PC-9 (cell line): ENCODE measurements at regions not wholly inside any gene's neighbourhood (a gene's known extent, or its start where the extent isn't known, plus 50 kb on each side); places are given as distances from the start of the nearest gene placed in this dataset.

Experiments used
- BruUV-seq: library from RNA; stranded (reverse); fragments of 400-500 nt; replicated peaks from 2 replicates; lab custom pipeline; 2021; lab: Mats Ljungman, UMichigan
- CTCF ChIA-PET: fragments of 300-600 bp; sonication (Branson Sonifier 250); formaldehyde crosslinking; loops from one replicate; lab custom pipeline; 2022; ENCODE audit warnings: antibody characterized with exemption; lab: Charles Lee
- POLR2A ChIA-PET: fragments of 300-600 bp; sonication (Branson Sonifier 250); formaldehyde crosslinking; loops from one replicate; lab custom pipeline; 2022; ENCODE audit warnings: antibody characterized with exemption; ENCODE audit not compliant: unreplicated experiment; lab: Charles Lee
- DNase-seq, 2 experiments: peaks; one replicate each; pipeline versions ENCODE4 v3.0.0 to v3.0.0-alpha.2; 2015 to 2022; ENCODE audit warnings: mixed read lengths in 1 of 2
- H2AFZ ChIP-seq: fragments of 200-600 bp; sonication (generic); 2 replicates; pipeline ENCODE4 v1.8.1; 2017; ENCODE audit warnings: antibody characterized with exemption
- H3F3A ChIP-seq: fragments of 200-600 bp; sonication (generic); 2 replicates; pipeline ENCODE4 v1.8.1; 2017; ENCODE audit warnings: antibody characterized with exemption, mild to moderate bottlenecking, low read depth; ENCODE audit not compliant: insufficient read depth
- H3K27ac ChIP-seq: fragments of 200-600 bp; sonication (generic); 2 replicates; pipeline ENCODE4 v1.6.1; 2016; ENCODE audit warnings: mixed run types
- H3K27me3 ChIP-seq: fragments of 200-600 bp; sonication (generic); 2 replicates; pipeline ENCODE4 v1.6.1; 2016; ENCODE audit warnings: low read depth, mixed run types; ENCODE audit not compliant: insufficient read depth
- H3K36me3 ChIP-seq: fragments of 200-600 bp; sonication (generic); 2 replicates; pipeline ENCODE4 v1.6.1; 2016; ENCODE audit warnings: low read depth, mixed run types
- H3K4me1 ChIP-seq: fragments of 200-600 bp; sonication (generic); replicated peaks from 2 replicates; pipeline ENCODE4 v1.6.1; 2016; ENCODE audit warnings: mixed run types; ENCODE audit not compliant: insufficient read depth
- H3K4me2 ChIP-seq: fragments of 200-600 bp; sonication (generic); 2 replicates; pipeline ENCODE4 v1.6.1; 2017; ENCODE audit warnings: mixed run types
- H3K4me3 ChIP-seq: fragments of 200-600 bp; sonication (generic); 2 replicates; pipeline ENCODE4 v1.6.1; 2016; ENCODE audit warnings: mixed run types
- H3K79me2 ChIP-seq: fragments of 200-600 bp; sonication (generic); 2 replicates; pipeline ENCODE4 v1.6.1; 2017; ENCODE audit warnings: low read depth, mixed run types
- H3K9me2 ChIP-seq: fragments of 200-600 bp; sonication (generic); 2 replicates; pipeline ENCODE4 v1.8.1; 2017; ENCODE audit warnings: mild to moderate bottlenecking; ENCODE audit not compliant: insufficient read depth
- H3K9me3 ChIP-seq: fragments of 200-600 bp; sonication (generic); 2 replicates; pipeline ENCODE4 v1.8.1; 2016; ENCODE audit warnings: low read depth; ENCODE audit not compliant: insufficient read depth
- H4K20me1 ChIP-seq: fragments of 200-600 bp; sonication (generic); 2 replicates; pipeline ENCODE4 v1.8.1; 2017; ENCODE audit not compliant: insufficient read depth
- CTCF ChIP-seq: fragments of 200-600 bp; sonication (generic); conservative IDR thresholded peaks from 2 replicates; pipeline ENCODE4 v1.6.1; 2017; ENCODE audit warnings: mixed run types, antibody characterized with exemption, mild to moderate bottlenecking, moderate library complexity
- EZH2 ChIP-seq: fragments of 200-600 bp; sonication (generic); IDR thresholded peaks from 2 replicates; pipeline ENCODE4 v1.8.0; 2017; ENCODE audit warnings: antibody characterized with exemption, low read depth
- intact Hi-C: fragments of 100-400 bp; cut with micrococcal nuclease; formaldehyde crosslinking; loops from one replicate; pipeline ENCODE4 v1.10.0; 2022; ENCODE audit not compliant: unreplicated experiment

GRCh38 chr21:28084951-28085350 is 907.7 kb downstream of the LTN1 start:
- H3K4me2 ChIP-seq: no peak overlapping the region
- no peaks in the 10 kb centered on the region for H4K20me1 ChIP-seq
- no peaks in the 10 kb centered on the region for H3K36me3 ChIP-seq
- H3K4me1 ChIP-seq: no peaks in the 10 kb centered on the region
- CTCF ChIA-PET: no interaction called here
- no peak for TF ChIP-seq EZH2
- no peak for TF ChIP-seq CTCF
- no peaks in the 10 kb centered on the region for H3K9me3 ChIP-seq
- H3K79me2 ChIP-seq: no peaks in the 10 kb centered on the region
- POLR2A ChIA-PET: no interaction called here
- no peak overlapping the region for H3K27ac ChIP-seq
- H3K9me2 ChIP-seq: no peaks in the 10 kb centered on the region
- no peak overlapping the region for H2AFZ ChIP-seq
- no peak for DNase-seq
- intact Hi-C loops: no loop called here
- H3K27me3 ChIP-seq: no peaks in the 10 kb centered on the region
- no peak overlapping the region for H3K4me3 ChIP-seq
- BruUV-seq: no TSS peak
- H3F3A ChIP-seq: no peaks in the 10 kb centered on the region

- Histone ChIP-seq H3K9me2 (no peaks in the 10 kb centered on the region), H3F3A (no peaks in the 10 kb centered on the region), H3K4me3 (no peak overlapping the region), H3K4me1 (no peaks in the 10 kb centered on the region), H3K4me2 (no peak overlapping the region), H3K27me3 (no peaks in the 10 kb centered on the region), H3K9me3 (no peaks in the 10 kb centered on the region), H3K27ac (no peak overlapping the region), H3K36me3 (no peaks in the 10 kb centered on the region), H3K79me2 (no peaks in the 10 kb centered on the region), H2AFZ (no peak overlapping the region), H4K20me1 (no peaks in the 10 kb centered on the region)
- POLR2A ChIA-PET: no interaction called here
- DNase-seq: no peak
- CTCF ChIA-PET: no interaction called here
- intact Hi-C loops: no loop called here
- TF ChIP-seq EZH2: no peak
- no peak for TF ChIP-seq CTCF
- BruUV-seq: no TSS peak
These were observed 909.3 kb downstream of the LTN1 start for GRCh38 chr21:28083350-28083749.

- no peak overlapping the region for H2AFZ ChIP-seq
- CTCF ChIA-PET: no interaction called here
- POLR2A ChIA-PET: interaction anchor here (0.6 kb wide), 1 partner anchor 14 kb away, joined by 8 read pairs; no protein-coding TSS in a partner anchor
- H4K20me1 ChIP-seq: no peaks in the 10 kb centered on the region
- H3K9me3 ChIP-seq: no peaks in the 10 kb centered on the region
- no peak overlapping the region for H3K4me3 ChIP-seq
- TF ChIP-seq EZH2 (no peak), CTCF (no peak)
- intact Hi-C loops: no loop called here
- no peak for DNase-seq
- H3K36me3 ChIP-seq: no peaks in the 10 kb centered on the region
- no peak overlapping the region for H3K27ac ChIP-seq
- H3K9me2 ChIP-seq: no peaks in the 10 kb centered on the region
- no peaks in the 10 kb centered on the region for H3K4me1 ChIP-seq
- H3K27me3 ChIP-seq: no peaks in the 10 kb centered on the region
- H3K79me2 ChIP-seq: no peaks in the 10 kb centered on the region
- no peaks in the 10 kb centered on the region for H3F3A ChIP-seq
- BruUV-seq: no TSS peak
- no peak overlapping the region for H3K4me2 ChIP-seq
These were observed 914.6 kb downstream of the LTN1 start for GRCh38 chr21:28078126-28078525.
